Mesendoderm (in vitro differentiated cells): ENCODE measurements at regions not wholly inside any gene's neighbourhood (a gene's known extent, or its start where the extent isn't known, plus 50 kb on each side); places are given as distances from the start of the nearest gene placed in this dataset.

ENCODE experiments used
- DNase-seq: peaks from one replicate; pipeline ENCODE4 v3.0.0; 2013
- H2AK5ac ChIP-seq: 2 replicates; pipeline ENCODE4 v1.6.1; 2013; ENCODE audit warnings: low read length, inconsistent platforms
- H2BK120ac ChIP-seq: 2 replicates; pipeline ENCODE4 v1.6.1; 2013; ENCODE audit warnings: low read depth, mild to moderate bottlenecking, low read length, moderate library complexity, mixed read lengths
- H2BK15ac ChIP-seq: replicated peaks from 2 replicates; pipeline ENCODE4 v1.6.1; 2013; ENCODE audit warnings: low read depth, mild to moderate bottlenecking, moderate library complexity
- H2BK5ac ChIP-seq: 2 replicates; pipeline ENCODE4 v1.6.1; 2013; ENCODE audit warnings: low read length, inconsistent platforms
- H3K18ac ChIP-seq: 2 replicates; pipeline ENCODE4 v1.6.1; 2013; ENCODE audit warnings: mild to moderate bottlenecking, low read length, mixed read lengths
- H3K23ac ChIP-seq: one replicate; pipeline ENCODE4 v1.6.1; 2013; ENCODE audit warnings: low read length
- H3K27ac ChIP-seq: 2 replicates; pipeline ENCODE4 v1.5.1; 2013; ENCODE audit warnings: low read depth, mild to moderate bottlenecking, inconsistent platforms, low read length, moderate library complexity
- H3K27me3 ChIP-seq: 2 replicates; pipeline ENCODE4 v1.6.1; 2013; ENCODE audit warnings: low read length, control low read depth, mild to moderate bottlenecking, inconsistent platforms; ENCODE audit not compliant: insufficient read depth, poor library complexity
- H3K36me3 ChIP-seq: 2 replicates; pipeline ENCODE4 v1.6.1; 2013; ENCODE audit warnings: low read length, inconsistent platforms; ENCODE audit not compliant: control insufficient read depth, insufficient read depth
- H3K4ac ChIP-seq: one replicate; pipeline ENCODE4 v1.6.1; 2013; ENCODE audit warnings: low read depth, mild to moderate bottlenecking, low read length, moderate library complexity
- H3K4me1 ChIP-seq: 2 replicates; pipeline ENCODE4 v1.6.1; 2013; ENCODE audit warnings: low read depth, low read length, inconsistent platforms; ENCODE audit not compliant: control insufficient read depth
- H3K4me2 ChIP-seq: 2 replicates; pipeline ENCODE4 v1.6.1; 2013; ENCODE audit warnings: low read length
- H3K4me3 ChIP-seq: 2 replicates; pipeline ENCODE4 v1.5.1; 2013; ENCODE audit warnings: mild to moderate bottlenecking, low read length
- H3K56ac ChIP-seq: one replicate; pipeline ENCODE4 v1.6.1; 2013; ENCODE audit warnings: low read length
- H3K79me1 ChIP-seq: 2 replicates; pipeline ENCODE4 v1.6.1; 2013; ENCODE audit warnings: low read length, inconsistent platforms
- H3K79me2 ChIP-seq: 2 replicates; pipeline ENCODE4 v1.6.1; 2013; ENCODE audit warnings: mild to moderate bottlenecking, low read length; ENCODE audit not compliant: control insufficient read depth, insufficient read depth
- H3K9ac ChIP-seq: 2 replicates; pipeline ENCODE4 v1.6.1; 2013; ENCODE audit warnings: low read length, inconsistent platforms
- H4K5ac ChIP-seq: one replicate; pipeline ENCODE4 v1.6.1; 2013; ENCODE audit warnings: low read length
- H4K8ac ChIP-seq: one replicate; pipeline ENCODE4 v1.6.1; 2013; ENCODE audit warnings: low read depth, mild to moderate bottlenecking, control low read depth, low read length, moderate library complexity
- WGBS: extraction: QIAGEN DNeasy Blood & Tissue Kit; methylation state at CpG from one replicate; pipeline ENCODE4 v1.1.7; 2013; ENCODE audit warnings: low lambda C conversion rate, missing lambda C conversion rate; ENCODE audit not compliant: insufficient coverage; ENCODE audit errors: extremely low coverage; 5-methylcytosine and 5-hydroxymethylcytosine counted together

DNA sequence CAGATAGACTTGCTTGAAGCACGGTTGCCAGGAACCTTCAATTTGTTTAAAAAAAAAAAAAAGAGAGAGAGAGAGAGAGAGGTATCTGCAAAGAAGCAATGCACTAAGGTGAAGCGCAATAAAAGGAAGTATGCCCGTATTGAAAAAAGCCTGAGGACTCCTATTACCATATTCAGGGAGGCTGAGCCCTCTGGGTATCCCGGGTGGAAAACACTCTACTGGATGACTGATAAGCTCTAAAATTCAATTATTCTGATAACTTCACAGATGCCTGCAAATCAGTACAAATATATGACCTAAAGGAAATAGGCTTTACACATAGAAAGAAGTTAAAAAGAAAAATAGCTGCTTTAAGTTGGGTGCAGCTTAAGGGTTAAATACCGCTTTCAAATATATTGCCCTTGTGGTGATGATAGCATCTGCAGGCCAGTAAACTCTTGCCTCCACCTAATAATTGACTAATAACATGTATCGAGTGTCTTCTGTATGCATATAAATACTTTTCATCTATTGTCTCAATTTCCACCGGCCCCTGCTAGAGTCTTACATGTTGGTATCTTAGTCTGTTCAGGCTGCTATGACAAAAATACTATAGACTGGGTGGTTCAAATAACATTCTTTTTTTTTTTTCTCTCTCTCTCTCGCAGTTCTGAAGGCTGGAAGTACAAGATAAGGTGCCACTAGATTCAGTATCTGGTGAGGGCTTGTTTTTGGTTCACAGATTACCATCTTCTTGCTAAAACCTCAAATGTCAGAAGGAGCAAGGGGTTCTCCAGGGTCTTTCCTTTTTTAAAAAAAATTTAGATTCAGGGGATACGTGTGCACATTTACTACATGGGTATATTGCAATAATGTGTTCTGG is 187.4 kb upstream of the JARID2 start:
- no peak overlapping the region for H3K4ac ChIP-seq
- H2BK120ac ChIP-seq: no peak overlapping the region
- H3K4me3 ChIP-seq: no peak overlapping the region
- H3K79me1 ChIP-seq: no peaks in the 10 kb centered on the region
- no peak overlapping the region for H2AK5ac ChIP-seq
- H3K18ac ChIP-seq: no peak overlapping the region
- WGBS: no CpG with 5 or more reads among the region's 9 CpGs
- H3K4me2 ChIP-seq: no peak overlapping the region
- no peaks in the 10 kb centered on the region for H3K79me2 ChIP-seq
- H2BK15ac ChIP-seq: peak overlapping the region; percentile 47
- no peak overlapping the region for H3K56ac ChIP-seq
- H4K5ac ChIP-seq: no peak overlapping the region
- no peak for DNase-seq
- H3K4me1 ChIP-seq: no peaks in the 10 kb centered on the region
- no peak overlapping the region for H4K8ac ChIP-seq
- H3K9ac ChIP-seq: no peak overlapping the region
- no peaks in the 10 kb centered on the region for H3K36me3 ChIP-seq
- no peaks in the 10 kb centered on the region for H3K27me3 ChIP-seq
- no peak overlapping the region for H3K27ac ChIP-seq
- H2BK5ac ChIP-seq: no peak overlapping the region
- no peak overlapping the region for H3K23ac ChIP-seq

DNA sequence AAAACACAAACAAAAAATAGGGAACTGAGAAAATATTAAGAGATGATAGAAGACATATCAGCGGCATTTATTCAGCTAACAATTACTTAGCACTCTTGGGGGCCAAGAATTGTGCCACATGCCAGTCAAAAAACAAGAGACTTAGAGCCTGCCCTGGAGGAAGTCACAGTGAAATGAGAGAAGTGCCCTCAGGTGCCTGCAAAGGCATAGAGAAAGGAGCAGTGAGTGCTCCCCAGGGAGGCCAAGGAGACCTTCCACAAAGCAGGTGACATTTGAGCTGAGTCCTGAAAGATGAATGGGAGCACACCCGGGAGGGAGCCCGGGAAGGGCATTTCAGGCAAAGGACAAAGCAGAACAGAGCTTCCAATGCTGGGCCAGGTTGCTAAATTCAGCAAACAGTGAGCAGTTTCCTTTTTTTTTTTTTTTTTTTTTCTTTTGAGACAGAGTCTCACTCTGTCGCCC is 184.7 kb upstream of the JARID2 start:
- Histone ChIP-seq H2BK5ac (no peak overlapping the region), H2AK5ac (no peak overlapping the region), H3K4ac (no peak overlapping the region), H3K23ac (no peak overlapping the region), H3K4me2 (no peak overlapping the region), H3K4me3 (no peak overlapping the region), H4K8ac (no peak overlapping the region), H3K4me1 (no peaks in the 10 kb centered on the region), H3K27ac (no peak overlapping the region), H3K56ac (no peak overlapping the region), H3K36me3 (no peaks in the 10 kb centered on the region), H3K27me3 (no peaks in the 10 kb centered on the region), H3K18ac (no peak overlapping the region), H2BK15ac (no peak overlapping the region), H3K79me1 (no peaks in the 10 kb centered on the region), H4K5ac (no peak overlapping the region), H2BK120ac (no peak overlapping the region), H3K9ac (no peak overlapping the region), H3K79me2 (no peaks in the 10 kb centered on the region)
- no peak for DNase-seq
- WGBS: no CpG with 5 or more reads among the region's 4 CpGs

DNA sequence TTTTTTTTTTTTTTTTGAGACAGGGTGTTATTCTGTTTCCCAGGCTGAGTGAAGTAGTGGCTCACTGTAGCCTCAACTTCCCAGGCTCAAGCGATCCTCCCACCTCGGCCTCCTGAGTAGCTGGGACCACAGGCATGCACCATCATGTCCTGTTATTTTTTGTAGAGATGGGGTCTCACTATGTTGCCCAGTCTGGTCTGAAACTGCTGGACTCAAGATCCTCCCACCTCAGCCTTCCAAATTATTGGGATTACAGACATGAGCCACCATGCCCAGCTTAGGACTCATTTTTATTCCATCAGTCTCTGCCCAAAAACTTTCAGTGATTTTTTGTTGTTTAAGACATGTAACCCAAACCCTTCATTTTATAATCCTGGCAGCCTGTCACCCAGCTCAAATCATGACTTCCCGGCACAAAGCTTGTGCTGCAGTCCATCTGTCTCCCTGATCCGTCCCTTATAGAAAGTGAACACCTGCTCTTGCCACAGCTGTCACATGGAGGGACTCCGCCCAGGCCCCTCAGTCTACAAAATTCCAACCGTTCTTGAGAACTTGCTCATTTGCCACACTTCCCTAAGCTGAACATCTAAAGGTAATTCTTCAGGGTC is 183.9 kb upstream of the JARID2 start:
- no peak overlapping the region for H3K23ac ChIP-seq
- no peaks in the 10 kb centered on the region for H3K36me3 ChIP-seq
- H3K56ac ChIP-seq: no peak overlapping the region
- H3K4me1 ChIP-seq: no peaks in the 10 kb centered on the region
- H4K5ac ChIP-seq: no peak overlapping the region
- no peak overlapping the region for H2BK15ac ChIP-seq
- no peaks in the 10 kb centered on the region for H3K79me2 ChIP-seq
- H2BK120ac ChIP-seq: no peak overlapping the region
- H3K27me3 ChIP-seq: no peaks in the 10 kb centered on the region
- no peaks in the 10 kb centered on the region for H3K79me1 ChIP-seq
- no peak overlapping the region for H3K4me2 ChIP-seq
- H3K4me3 ChIP-seq: no peak overlapping the region
- no peak overlapping the region for H3K9ac ChIP-seq
- no CpG with 5 or more reads among the region's 6 CpGs for WGBS
- no peak overlapping the region for H4K8ac ChIP-seq
- no peak for DNase-seq
- H3K4ac ChIP-seq: no peak overlapping the region
- H2BK5ac ChIP-seq: no peak overlapping the region
- no peak overlapping the region for H2AK5ac ChIP-seq
- H3K27ac ChIP-seq: no peak overlapping the region
- H3K18ac ChIP-seq: no peak overlapping the region

- H3K27ac ChIP-seq: no peak overlapping the region
- H4K5ac ChIP-seq: no peak overlapping the region
Observed at GRCh38 chr6:15062516-15063252, 183.2 kb upstream of the JARID2 start.

GRCh38 chr6:15063253-15063853 is 182.5 kb upstream of the JARID2 start:
- Histone ChIP-seq H3K27me3 (no peaks in the 10 kb centered on the region), H3K4me1 (no peaks in the 10 kb centered on the region), H3K4me3 (no peak overlapping the region), H3K79me2 (no peaks in the 10 kb centered on the region), H3K79me1 (no peaks in the 10 kb centered on the region), H3K4ac (no peak overlapping the region), H2BK15ac (no peak overlapping the region), H2AK5ac (no peak overlapping the region), H4K5ac (no peak overlapping the region), H2BK5ac (no peak overlapping the region), H3K4me2 (no peak overlapping the region), H3K36me3 (no peaks in the 10 kb centered on the region), H4K8ac (no peak overlapping the region), H3K27ac (no peak overlapping the region), H3K56ac (peak overlapping the region; percentile 15), H3K18ac (no peak overlapping the region), H2BK120ac (no peak overlapping the region), H3K9ac (no peak overlapping the region), H3K23ac (no peak overlapping the region)
- no CpG with 5 or more reads among the region's 7 CpGs for WGBS
- no peak for DNase-seq

More at GRCh38 chr6:15062516-15063252, 183.2 kb upstream of the JARID2 start:
- H3K27me3 ChIP-seq: no peaks in the 10 kb centered on the region
- WGBS: no CpG with 5 or more reads among the region's 8 CpGs
- H3K36me3 ChIP-seq: no peaks in the 10 kb centered on the region
- H3K56ac ChIP-seq: no peak overlapping the region
- H3K18ac ChIP-seq: no peak overlapping the region
- H3K4ac ChIP-seq: no peak overlapping the region
- no peak overlapping the region for H4K8ac ChIP-seq
- H3K9ac ChIP-seq: no peak overlapping the region
- H2BK5ac ChIP-seq: no peak overlapping the region
- H3K79me1 ChIP-seq: no peaks in the 10 kb centered on the region
- no peak overlapping the region for H3K4me3 ChIP-seq
- no peak for DNase-seq
- no peak overlapping the region for H3K23ac ChIP-seq
- no peaks in the 10 kb centered on the region for H3K79me2 ChIP-seq
- no peak overlapping the region for H2BK15ac ChIP-seq
- H2AK5ac ChIP-seq: no peak overlapping the region
- H2BK120ac ChIP-seq: no peak overlapping the region
- no peaks in the 10 kb centered on the region for H3K4me1 ChIP-seq
- no peak overlapping the region for H3K4me2 ChIP-seq
